ENCODE measurements at regions not wholly inside any gene's neighbourhood (a gene's known extent, or its start where the extent isn't known, plus 50 kb on each side); places are given as distances from the start of the nearest gene placed in this dataset.
A peak's percentile ranks its signal among the peaks of the same experiment; 100 is the strongest.
"Not testable (repeated sequence)": the region's sequence is repeated elsewhere in the genome, so short reads cannot be mapped to it uniquely, and the experiment has no call there.

GRCh38 chr11:22567759-22568158 lies 57.9 kb downstream of the FANCF start:
- Mint-ChIP-seq H3K4me3 (no peak overlapping the region), H3K27ac (no peak overlapping the region), H3K27me3 (peaks cover 21% of the 10 kb centered on the region), H3K9me3 (peaks cover 3% of the 10 kb centered on the region), H3K4me1 (no peaks in the 10 kb centered on the region), H3K36me3 (ENCODE audit: low read depth) (no peaks in the 10 kb centered on the region)
- no peak for ATAC-seq (replicated peaks)

GRCh38 chr11:22566293-22566692 lies 59.3 kb downstream of the FANCF start:
- no peak for ATAC-seq (replicated peaks)
- Mint-ChIP-seq H3K4me1 (no peaks in the 10 kb centered on the region), H3K4me3 (no peak overlapping the region), H3K27me3 (peaks cover 18% of the 10 kb centered on the region), H3K9me3 (peaks cover 3% of the 10 kb centered on the region), H3K27ac (no peak overlapping the region), H3K36me3 (ENCODE audit: low read depth) (no peaks in the 10 kb centered on the region)

DNA sequence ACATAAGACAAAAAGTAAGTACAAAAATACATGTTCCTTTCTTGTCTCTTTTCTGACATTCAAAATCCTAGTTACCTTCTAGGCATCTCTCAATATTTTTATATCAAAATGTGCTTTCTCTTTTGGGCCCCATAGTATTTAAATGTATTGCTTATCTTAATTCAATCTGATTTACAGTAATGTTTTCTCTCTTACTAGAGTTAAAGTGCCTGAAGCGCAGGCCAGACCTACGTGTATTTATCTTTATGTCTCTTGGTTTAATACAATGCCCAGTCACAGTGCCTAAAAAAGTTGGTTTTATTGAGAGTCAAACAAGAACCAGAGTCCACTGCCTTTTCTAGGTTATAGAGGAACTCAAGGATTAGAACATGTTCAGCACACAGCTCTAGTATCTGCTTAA lies 64.3 kb downstream of the FANCF start:
- Mint-ChIP-seq H3K27me3 (peaks cover 6% of the 10 kb centered on the region), H3K9me3 (no peaks in the 10 kb centered on the region), H3K27ac (no peak overlapping the region), H3K36me3 (ENCODE audit: low read depth) (no peaks in the 10 kb centered on the region), H3K4me3 (no peak overlapping the region), H3K4me1 (no peaks in the 10 kb centered on the region)
- no peak for ATAC-seq (replicated peaks)

- no peak for ATAC-seq (replicated peaks)
- H3K9me3 Mint-ChIP-seq = no peaks in the 10 kb centered on the region
- no peak overlapping the region for H3K27ac Mint-ChIP-seq
- H3K4me1 Mint-ChIP-seq = no peaks in the 10 kb centered on the region
- no peak overlapping the region for H3K4me3 Mint-ChIP-seq
- peaks cover 3% of the 10 kb centered on the region for H3K27me3 Mint-ChIP-seq
- H3K36me3 Mint-ChIP-seq (ENCODE audit: low read depth) = no peaks in the 10 kb centered on the region
Observed at GRCh38 chr11:22559416-22559815, 66.2 kb downstream of the FANCF start.

DNA sequence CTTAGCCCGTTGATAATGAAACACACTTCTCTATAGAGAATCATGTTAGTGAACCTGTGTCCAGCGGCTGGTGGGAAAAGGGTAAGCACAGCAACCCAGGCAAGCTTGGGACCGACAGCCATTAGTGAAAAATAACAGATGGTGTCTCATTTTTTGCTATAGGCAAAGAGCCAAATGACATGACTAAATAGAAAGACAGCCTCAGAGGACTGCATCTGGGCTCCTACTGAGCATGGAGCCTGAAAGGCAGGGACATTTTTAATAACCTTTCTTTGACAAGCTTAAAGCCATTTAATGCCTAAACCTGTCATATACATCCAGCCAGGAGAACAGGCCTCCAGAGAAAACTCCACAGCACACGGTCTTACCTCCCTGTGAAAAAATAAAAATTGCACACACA lies 67.0 kb downstream of the FANCF start:
- no peaks in the 10 kb centered on the region for H3K4me1 Mint-ChIP-seq
- no peak overlapping the region for H3K4me3 Mint-ChIP-seq
- no peak overlapping the region for H3K27ac Mint-ChIP-seq
- no peaks in the 10 kb centered on the region for H3K9me3 Mint-ChIP-seq
- H3K36me3 Mint-ChIP-seq (ENCODE audit: low read depth) = no peaks in the 10 kb centered on the region
- ATAC-seq (replicated peaks) = no peak
- H3K27me3 Mint-ChIP-seq = peaks cover 3% of the 10 kb centered on the region

DNA sequence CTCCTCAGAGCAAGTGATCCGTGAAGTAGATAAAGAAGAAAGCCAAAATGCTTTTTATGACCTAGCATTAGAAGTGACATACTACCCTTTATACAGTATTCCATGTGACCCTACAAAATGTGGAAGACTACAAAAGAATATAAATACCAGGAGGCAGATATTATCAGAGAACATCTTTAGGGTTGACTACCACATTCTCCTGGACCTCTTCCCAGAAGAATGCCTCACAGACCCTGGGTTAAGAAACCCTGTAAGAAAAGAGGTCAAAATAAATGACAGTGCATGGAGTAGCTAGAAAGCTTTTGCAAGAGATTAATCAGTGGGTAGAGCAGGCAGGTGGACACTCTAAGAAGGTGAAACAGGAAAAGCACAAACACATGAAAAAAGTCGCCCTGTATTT lies 69.2 kb downstream of the FANCF start:
- Mint-ChIP-seq H3K27ac (no peak overlapping the region), H3K36me3 (ENCODE audit: low read depth) (no peaks in the 10 kb centered on the region), H3K4me1 (no peaks in the 10 kb centered on the region), H3K27me3 (peaks cover 6% of the 10 kb centered on the region), H3K9me3 (no peaks in the 10 kb centered on the region), H3K4me3 (no peak overlapping the region)
- no peak for ATAC-seq (replicated peaks)

GRCh38 chr11:22555881-22556280 lies 69.7 kb downstream of the FANCF start:
- Mint-ChIP-seq H3K9me3 (no peaks in the 10 kb centered on the region), H3K27me3 (peaks cover 6% of the 10 kb centered on the region), H3K27ac (no peak overlapping the region), H3K36me3 (ENCODE audit: low read depth) (no peaks in the 10 kb centered on the region), H3K4me1 (no peaks in the 10 kb centered on the region), H3K4me3 (no peak overlapping the region)
- ATAC-seq (replicated peaks) = no peak

DNA sequence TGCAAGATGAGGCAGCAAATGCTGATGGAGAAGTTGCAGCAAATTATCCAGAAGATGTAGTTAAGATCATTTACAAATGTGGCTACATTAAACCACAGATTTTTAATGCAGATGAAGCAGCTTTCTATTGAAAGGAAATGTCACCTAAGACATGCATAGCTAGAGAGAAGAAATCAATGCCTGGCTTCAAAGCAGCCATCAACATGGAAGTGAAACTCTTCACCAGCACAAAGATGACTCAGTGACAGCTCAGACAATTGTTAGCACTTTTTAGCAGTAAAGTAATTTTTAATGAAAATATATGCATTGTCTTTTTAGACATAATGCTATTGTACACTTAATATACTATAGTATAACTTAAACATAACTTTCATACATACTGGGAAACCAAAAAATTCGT lies 71.4 kb downstream of the FANCF start:
- H3K4me1 Mint-ChIP-seq = no peaks in the 10 kb centered on the region
- no peaks in the 10 kb centered on the region for H3K9me3 Mint-ChIP-seq
- peak; percentile 48 for ATAC-seq (replicated peaks)
- H3K27me3 Mint-ChIP-seq = peaks cover 6% of the 10 kb centered on the region
- H3K4me3 Mint-ChIP-seq = no peak overlapping the region
- no peaks in the 10 kb centered on the region for H3K36me3 Mint-ChIP-seq (ENCODE audit: low read depth)
- no peak overlapping the region for H3K27ac Mint-ChIP-seq

DNA sequence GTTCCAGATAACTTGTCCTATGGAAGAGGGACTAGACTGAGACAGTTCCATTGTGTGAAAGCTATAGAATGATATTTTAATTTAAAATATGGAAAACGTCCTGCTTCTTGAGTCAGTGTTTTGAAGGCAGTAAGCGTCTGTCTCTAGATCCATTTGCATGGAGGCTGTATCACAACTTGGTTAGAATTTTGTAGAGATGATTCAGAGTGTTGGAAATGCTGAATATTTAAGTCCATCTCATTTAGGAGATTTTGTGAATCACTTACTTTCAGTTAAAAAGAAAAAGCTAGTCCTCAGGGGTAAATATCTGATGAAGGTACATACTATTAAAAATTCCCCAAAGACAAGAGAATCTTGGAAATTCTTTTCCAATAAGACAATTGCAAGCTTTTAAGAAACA lies 72.7 kb downstream of the FANCF start:
- Mint-ChIP-seq H3K4me3 (no peak overlapping the region), H3K36me3 (ENCODE audit: low read depth) (no peaks in the 10 kb centered on the region), H3K9me3 (no peaks in the 10 kb centered on the region), H3K4me1 (no peaks in the 10 kb centered on the region), H3K27ac (no peak overlapping the region), H3K27me3 (peaks cover 6% of the 10 kb centered on the region)
- no peak for ATAC-seq (replicated peaks)

- Mint-ChIP-seq H3K27me3 (no peaks in the 10 kb centered on the region), H3K4me3 (no peak overlapping the region), H3K27ac (no peak overlapping the region), H3K36me3 (ENCODE audit: low read depth) (no peaks in the 10 kb centered on the region), H3K9me3 (no peaks in the 10 kb centered on the region), H3K4me1 (no peaks in the 10 kb centered on the region)
- no peak for ATAC-seq (replicated peaks)
Observed at GRCh38 chr11:22546746-22547145, 78.9 kb downstream of the FANCF start.

GRCh38 chr11:22543261-22543660 lies 82.4 kb downstream of the FANCF start:
- ATAC-seq (replicated peaks) = no peak
- Mint-ChIP-seq H3K27ac (no peak overlapping the region), H3K27me3 (peaks cover 11% of the 10 kb centered on the region), H3K4me3 (no peak overlapping the region), H3K4me1 (no peaks in the 10 kb centered on the region), H3K36me3 (ENCODE audit: low read depth) (no peaks in the 10 kb centered on the region), H3K9me3 (no peaks in the 10 kb centered on the region)

DNA sequence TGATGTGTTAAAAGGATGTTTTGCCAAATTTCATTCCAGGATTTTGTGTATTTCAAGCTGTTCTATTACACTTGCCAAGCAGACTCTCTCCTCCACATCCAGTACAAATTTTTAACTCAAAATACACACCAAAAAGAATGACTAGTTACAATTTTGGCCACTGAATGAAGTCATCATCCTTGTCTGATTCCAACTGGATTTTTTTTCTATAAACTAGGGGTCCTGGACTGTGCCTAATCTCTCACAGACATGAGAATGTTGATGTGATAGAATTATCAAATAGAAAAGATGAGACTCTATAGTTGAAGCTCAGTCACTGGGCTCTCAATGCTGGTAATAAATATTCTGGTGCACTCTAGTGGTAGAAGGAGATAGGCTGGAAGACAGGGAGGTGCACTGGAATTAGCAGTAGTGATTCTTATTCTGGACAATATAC lies 85.8 kb downstream of the FANCF start:
- H3K27me3 Mint-ChIP-seq = peaks cover 16% of the 10 kb centered on the region
- ATAC-seq (replicated peaks) = no peak
- H3K4me1 Mint-ChIP-seq = no peaks in the 10 kb centered on the region
- H3K27ac Mint-ChIP-seq = no peak overlapping the region
- no peak overlapping the region for H3K4me3 Mint-ChIP-seq
- no peaks in the 10 kb centered on the region for H3K36me3 Mint-ChIP-seq (ENCODE audit: low read depth)
- H3K9me3 Mint-ChIP-seq = no peaks in the 10 kb centered on the region

DNA sequence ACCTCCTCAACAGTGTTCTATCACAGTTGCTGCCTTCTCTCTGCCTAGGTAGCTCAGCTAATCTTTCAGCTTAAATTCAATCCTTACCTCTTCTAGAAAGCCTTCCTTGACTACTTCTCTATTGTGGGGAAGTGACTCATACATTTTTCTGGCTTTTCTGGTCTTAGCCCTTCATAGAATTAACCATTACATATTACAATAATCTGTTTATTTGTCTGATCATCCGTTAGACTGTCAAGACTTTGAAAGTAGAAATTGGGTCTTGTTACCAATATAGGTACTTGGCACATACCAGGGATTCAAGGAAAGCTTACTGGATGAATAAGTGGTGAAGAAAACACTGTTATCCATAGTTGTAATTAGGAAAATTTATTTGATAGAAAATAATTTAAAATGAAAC lies 89.6 kb downstream of the FANCF start:
- H3K27me3 Mint-ChIP-seq = peaks cover 20% of the 10 kb centered on the region
- ATAC-seq (replicated peaks) = no peak
- no peaks in the 10 kb centered on the region for H3K4me1 Mint-ChIP-seq
- no peaks in the 10 kb centered on the region for H3K36me3 Mint-ChIP-seq (ENCODE audit: low read depth)
- no peaks in the 10 kb centered on the region for H3K9me3 Mint-ChIP-seq
- no peak overlapping the region for H3K27ac Mint-ChIP-seq
- H3K4me3 Mint-ChIP-seq = no peak overlapping the region

DNA sequence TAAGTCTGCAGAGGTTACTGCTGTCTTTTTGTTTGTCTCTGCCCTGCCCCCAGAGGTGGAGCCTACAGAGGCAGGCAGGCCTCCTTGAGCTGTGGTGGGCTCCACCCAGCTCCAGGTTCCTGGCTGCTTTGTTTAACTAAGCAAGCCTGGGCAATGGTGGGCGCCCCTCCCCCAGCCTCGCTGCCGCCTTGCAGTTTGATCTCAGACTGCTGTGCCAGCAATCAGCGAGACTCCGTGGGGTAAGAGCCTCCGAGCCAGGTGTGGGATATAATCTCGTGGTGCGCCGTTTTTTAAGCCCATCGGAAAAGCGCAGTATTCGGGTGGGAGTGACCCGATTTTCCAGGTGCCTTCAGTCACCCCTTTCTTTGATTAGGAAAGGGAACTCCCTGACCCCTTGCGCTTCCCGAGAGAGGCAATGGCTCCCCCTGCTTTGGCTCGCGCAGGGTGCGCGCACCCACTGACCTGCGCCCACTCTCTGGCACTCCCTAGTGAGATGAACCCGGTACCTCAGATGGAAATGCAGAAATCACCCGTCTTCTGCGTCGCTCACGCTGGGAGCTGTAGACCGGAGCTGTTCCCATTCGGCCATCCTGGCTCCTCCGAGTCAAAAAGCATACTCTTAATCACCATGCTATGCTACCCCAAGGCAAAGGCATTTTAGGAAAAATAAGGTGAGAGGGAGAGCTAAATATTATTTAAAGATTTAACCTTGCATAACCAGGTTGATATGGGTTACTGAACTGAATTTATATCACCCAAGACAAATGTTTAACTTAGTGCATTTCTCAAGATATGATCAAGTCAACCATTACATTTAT lies 96.8 kb downstream of the FANCF start:
- H3K4me1 Mint-ChIP-seq; ATAC-seq (replicated peaks); H3K9me3 Mint-ChIP-seq; H3K4me3 Mint-ChIP-seq; H3K36me3 Mint-ChIP-seq (ENCODE audit: low read depth); H3K27ac Mint-ChIP-seq: not testable (repeated sequence)
- H3K27me3 Mint-ChIP-seq = peaks cover 14% of the 10 kb centered on the region

GRCh38 chr11:22522225-22522624 lies 103.4 kb downstream of the FANCF start:
- Mint-ChIP-seq H3K36me3 (ENCODE audit: low read depth) (no peaks in the 10 kb centered on the region), H3K27ac (no peak overlapping the region), H3K27me3 (no peaks in the 10 kb centered on the region), H3K9me3 (no peaks in the 10 kb centered on the region), H3K4me3 (no peak overlapping the region), H3K4me1 (no peaks in the 10 kb centered on the region)
- ATAC-seq (replicated peaks) = no peak

DNA sequence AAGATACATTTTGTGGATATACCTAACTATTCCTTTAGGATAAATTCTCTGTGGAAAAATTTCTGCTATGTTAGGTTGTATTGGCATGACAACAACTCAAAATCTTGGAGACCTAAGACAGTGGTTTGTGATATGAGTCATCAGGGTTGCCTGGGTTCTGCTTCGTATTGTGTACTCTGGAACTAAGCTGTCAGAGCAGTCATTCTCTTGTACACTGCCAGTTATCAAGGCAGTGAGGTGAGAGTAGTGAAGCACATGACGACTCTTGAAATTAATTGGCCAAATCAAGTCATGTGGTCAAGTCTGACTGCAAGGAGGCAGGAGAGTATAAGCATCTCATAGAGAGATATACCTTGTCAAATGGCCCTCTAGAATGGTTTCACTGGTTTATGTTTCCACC lies 104.4 kb downstream of the FANCF start:
- Mint-ChIP-seq H3K36me3 (ENCODE audit: low read depth) (no peaks in the 10 kb centered on the region), H3K4me1 (no peaks in the 10 kb centered on the region), H3K27me3 (no peaks in the 10 kb centered on the region), H3K27ac (no peak overlapping the region), H3K9me3 (no peaks in the 10 kb centered on the region), H3K4me3 (no peak overlapping the region)
- ATAC-seq (replicated peaks) = peak; percentile 75
